ENCODE measurements at regions not wholly inside any gene's neighbourhood (a gene's known extent, or its start where the extent isn't known, plus 50 kb on each side); places are given as distances from the start of the nearest gene placed in this dataset.

- no peak for DNase-seq
Measured at GRCh38 chr11:112470355-112470754, 209.7 kb upstream of the PLET1 start.

DNA sequence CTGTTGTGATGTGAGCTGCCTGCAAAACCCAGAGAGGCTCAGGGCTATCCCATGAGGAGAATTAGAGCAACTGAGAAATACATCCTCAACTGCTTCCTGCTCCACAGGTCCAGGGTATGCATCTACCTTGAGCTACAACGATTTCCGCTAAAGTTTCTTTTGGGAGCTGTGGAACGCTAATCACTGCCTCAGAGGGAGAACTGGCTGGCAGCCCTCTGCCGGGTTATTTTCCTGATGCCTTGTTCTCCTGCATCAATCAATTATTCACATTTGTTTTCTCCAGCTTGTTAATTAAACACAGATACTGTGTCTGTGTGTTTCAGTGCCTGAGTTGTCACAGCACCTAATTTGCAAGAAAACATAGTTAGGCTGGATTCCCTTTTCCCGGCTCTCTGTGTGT is 211.1 kb upstream of the PLET1 start:
- DNase-seq = no peak

DNA sequence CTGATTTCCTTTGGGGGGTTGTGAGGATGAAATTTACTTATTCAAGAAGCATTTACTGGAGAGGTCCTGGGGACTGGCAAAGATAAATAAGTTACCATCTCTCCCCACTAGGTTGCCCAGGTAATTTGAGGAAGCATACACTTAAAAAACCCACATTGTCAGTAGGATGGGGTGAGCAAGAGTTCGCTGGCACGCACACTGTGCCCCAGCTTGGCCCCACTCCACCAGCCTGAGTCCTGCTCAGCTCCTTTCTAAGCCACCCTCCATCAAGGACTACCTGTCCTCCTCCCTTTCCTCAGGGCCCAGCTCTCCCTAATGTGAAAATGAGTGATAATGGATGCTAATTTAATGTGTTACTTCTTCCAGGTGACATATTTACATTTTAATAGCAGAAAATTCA is 216.5 kb upstream of the PLET1 start:
- DNase-seq = no peak

DNA sequence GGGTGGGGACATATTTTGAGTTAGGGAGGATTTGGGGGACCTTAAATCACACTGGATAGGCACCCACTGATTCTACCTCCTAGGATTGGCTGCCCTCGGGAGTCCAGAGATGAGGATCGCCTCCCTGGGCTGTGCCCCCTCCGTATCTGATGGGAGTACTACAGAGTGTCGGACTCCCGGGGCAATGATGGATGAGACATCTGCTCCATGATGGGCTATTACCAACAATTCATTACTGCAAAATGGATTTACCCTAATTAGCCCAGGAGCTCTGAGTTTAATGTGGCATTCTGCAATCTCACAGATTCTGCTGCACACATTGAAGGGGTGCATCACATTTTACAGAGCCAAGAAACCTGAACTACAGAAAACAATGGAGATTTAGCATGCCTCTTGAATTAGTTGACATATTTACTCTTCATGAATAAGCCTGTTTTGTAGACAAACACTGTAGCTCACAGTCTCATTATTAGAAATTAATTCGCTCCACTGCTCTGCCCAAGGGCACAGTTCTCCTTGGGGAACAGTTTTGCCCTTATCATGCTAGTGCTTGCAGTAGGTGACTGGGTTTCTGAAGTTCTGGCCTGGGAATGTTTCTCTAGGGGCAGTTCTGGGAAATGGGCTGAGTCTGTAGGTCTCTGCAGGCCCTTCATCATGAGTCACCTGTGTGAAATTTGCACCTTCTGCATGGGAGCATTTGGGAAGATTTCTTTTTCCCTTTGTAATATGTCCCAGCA is 217.1 kb upstream of the PLET1 start:
- no peak for DNase-seq

GRCh38 chr11:112478806-112479205 is 218.1 kb upstream of the PLET1 start:
- no peak for DNase-seq

DNA sequence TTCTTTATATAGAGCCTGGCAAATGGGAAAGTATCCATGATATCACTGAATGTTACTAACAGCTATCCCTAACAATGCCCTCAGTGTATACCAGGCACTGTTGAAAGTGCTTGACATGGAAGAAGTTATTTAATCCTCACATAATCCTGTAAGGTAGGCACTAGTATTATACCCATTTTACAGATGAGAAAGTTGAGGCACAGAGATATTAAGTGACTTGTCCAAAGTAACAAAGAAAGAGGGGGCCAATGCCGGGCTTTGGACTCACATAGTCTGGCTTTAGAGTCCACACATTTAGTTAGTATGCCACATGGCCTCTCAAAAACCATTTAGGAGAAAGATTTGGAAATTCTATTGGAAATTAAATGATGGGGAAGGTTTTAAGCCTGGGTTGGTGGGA is 220.8 kb upstream of the PLET1 start:
- DNase-seq = no peak

- DNase-seq = no peak
Measured at GRCh38 chr11:112481893-112482292, 221.2 kb upstream of the PLET1 start.

DNA sequence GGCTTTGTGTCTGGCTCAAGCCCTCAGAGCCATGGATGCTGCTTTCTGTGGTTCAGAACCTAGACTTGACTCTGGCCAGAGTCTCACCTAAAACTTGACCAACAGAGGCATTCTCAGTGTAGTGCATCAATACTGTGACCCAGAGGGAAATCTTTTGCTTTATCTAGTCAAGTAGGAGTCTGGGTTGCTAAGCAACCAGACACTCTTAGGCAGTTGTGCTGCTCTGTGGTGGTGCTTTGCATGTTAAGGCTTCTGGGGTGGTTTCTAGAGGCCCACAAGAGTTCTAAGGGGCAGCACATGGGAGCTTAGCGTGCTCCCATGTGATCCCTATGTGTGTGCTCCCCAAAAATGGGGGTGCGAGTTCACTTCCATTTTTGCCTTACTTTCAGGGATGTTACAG is 224.6 kb upstream of the PLET1 start:
- no peak for DNase-seq

- DNase-seq = no peak
Measured at GRCh38 chr11:112497826-112498225, 237.2 kb upstream of the PLET1 start.

DNA sequence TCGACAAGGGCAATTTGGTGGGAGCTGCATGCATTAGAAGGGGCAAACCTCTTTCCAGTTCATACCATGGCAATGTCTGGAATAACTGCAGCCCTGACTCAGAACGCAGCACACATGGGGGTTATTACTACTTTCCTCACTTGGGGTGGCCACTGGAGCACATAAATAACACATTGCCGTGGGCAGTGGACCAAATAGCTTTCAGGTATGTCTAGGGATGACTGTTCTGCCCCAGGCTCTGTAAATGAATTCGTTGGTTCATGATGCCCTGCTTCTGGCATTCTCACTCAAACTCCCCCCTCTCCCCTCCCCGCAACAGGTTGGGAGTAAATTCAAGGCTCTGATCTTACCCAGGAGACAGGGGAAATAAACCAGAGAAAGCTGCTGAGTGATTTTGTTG is 238.0 kb upstream of the PLET1 start:
- DNase-seq = no peak

- no peak for DNase-seq
Measured at GRCh38 chr11:112499153-112499880, 238.7 kb upstream of the PLET1 start.

DNA sequence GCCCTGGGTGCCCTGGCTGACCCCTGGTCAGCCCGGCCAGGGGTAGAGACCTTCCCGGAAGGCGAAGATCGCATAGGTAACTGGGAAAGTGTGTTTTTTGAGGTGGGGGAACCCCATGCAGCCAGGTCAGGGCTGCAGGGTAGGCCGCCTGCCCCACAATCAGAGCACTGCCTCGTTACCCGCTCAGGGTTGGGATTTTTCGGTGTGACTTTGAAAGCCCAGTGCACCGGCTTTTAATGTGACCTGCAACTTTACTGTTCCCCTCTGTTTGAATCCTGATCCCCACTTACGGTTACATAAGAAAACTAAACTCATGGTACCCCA is 239.2 kb upstream of the PLET1 start:
- DNase-seq = no peak

GRCh38 chr11:112503410-112503809 is 242.8 kb upstream of the PLET1 start:
- DNase-seq = no peak

- no peak for DNase-seq
Measured at GRCh38 chr11:112504056-112504455, 243.4 kb upstream of the PLET1 start.

GRCh38 chr11:112506852-112507251 is 246.2 kb upstream of the PLET1 start:
- no peak for DNase-seq

DNA sequence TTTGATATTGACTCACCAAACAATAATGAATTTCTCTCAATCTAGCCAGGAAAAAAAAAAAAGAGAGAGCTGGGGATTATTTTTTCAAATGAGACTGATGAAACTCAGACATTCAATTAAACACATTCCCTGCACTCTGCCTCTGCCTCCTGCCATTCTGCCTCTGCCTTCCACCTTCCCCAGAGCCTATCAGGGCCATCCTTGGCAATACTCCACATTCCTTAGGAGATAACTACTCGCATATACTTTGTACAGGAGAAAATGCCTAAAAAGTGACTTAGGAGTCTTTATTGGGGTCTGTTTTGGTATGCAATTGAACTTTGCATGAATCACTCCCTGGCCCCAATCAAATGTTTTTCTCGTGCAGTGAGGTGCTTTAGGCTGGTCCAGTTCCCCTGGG is 246.6 kb upstream of the PLET1 start:
- DNase-seq = no peak

- no peak for DNase-seq
Measured at GRCh38 chr11:112508750-112509149, 248.1 kb upstream of the PLET1 start.

GRCh38 chr11:112509300-112509699 is 248.6 kb upstream of the PLET1 start:
- DNase-seq = no peak

GRCh38 chr11:112511271-112511670 is 250.6 kb upstream of the PLET1 start:
- DNase-seq = no peak

- no peak for DNase-seq
Measured at GRCh38 chr11:112511911-112512310, 251.3 kb upstream of the PLET1 start.

DNA sequence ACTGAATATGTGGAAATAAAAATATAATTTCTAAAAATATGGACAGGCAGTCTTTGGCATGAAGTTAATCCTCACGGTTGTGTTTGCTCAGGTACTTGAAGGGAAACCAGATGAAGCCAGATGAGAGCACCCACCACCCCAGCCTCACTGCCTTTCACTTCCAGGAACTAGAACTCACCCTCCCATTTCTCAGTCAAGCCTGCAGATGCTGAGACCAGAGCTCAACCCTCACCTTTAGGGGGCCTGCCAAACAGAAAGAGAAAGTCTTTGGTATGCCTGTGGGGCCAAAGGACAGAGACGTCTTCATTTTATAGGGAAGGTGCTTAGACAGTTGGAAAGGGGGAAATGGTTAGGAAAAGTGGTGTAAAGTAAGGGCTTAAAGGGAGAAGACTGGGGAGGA is 252.8 kb upstream of the PLET1 start:
- DNase-seq = no peak

DNA sequence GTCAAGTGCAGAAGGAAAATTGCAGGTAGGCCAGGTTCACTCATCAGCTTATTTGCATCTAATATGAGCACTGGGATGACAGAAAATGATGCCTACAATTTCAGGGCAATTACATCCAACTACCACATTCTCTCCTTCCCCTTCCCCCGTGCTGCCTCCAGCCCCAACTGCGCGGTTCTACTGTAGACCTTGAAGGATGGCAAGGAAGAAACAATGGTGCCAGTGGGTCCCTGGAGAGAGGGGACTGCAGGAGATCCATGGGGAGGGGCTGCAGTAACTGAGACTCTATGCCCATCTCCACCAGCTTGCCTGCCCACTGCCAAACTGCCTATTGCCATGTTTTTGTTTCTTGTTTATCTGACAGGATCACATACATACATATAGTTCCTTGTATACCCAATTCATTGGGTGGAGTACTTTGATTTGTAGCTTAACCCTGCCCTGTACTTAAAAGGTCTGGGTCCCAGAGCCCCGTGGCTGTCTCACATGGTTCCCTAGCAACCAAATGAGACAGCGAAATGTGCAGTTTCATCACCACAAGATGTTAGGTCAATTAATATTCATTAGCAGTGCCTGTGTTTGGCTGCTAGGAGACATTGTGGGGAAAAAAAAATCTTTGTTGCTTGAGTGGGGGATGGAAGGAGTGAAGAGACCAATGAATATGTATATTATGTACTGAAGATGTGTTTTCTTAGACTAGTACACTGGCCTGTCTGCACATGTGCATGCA is 253.5 kb upstream of the PLET1 start:
- no peak for DNase-seq

- DNase-seq = no peak
Measured at GRCh38 chr11:112516261-112516660, 255.6 kb upstream of the PLET1 start.

GRCh38 chr11:112516755-112517154 is 256.1 kb upstream of the PLET1 start:
- DNase-seq = no peak
